ENCODE measurements at regions not wholly inside any gene's neighbourhood (a gene's known extent, or its start where the extent isn't known, plus 50 kb on each side); places are given as distances from the start of the nearest gene placed in this dataset.
"Not testable (repeated sequence)": the region's sequence is repeated elsewhere in the genome, so short reads cannot be mapped to it uniquely, and the experiment has no call there.

- Histone ChIP-seq H3K9me3 (no peaks in the 10 kb centered on the region), H3K27me3 (no peaks in the 10 kb centered on the region), H3K36me3 (no peaks in the 10 kb centered on the region), H3K4me3 (no peak overlapping the region), H3K4me1 (no peaks in the 10 kb centered on the region), H3K27ac (no peak overlapping the region)
- intact Hi-C loops (cut with DNase I): no loop called here
- TF ChIP-seq POLR2A (IDR thresholded peaks at IDR 0.05): no peak
- TF ChIP-seq CTCF (IDR thresholded peaks at IDR 0.05): no peak
- WGBS, 2 donors: 75 to 79% methylated on average over 1 of the region's 1 CpG
- no peak for DNase-seq
Observed at GRCh38 chr14:41457393-41457792, 149.3 kb upstream of the LRFN5 start.

- Histone ChIP-seq H3K27me3 (no peaks in the 10 kb centered on the region), H3K4me1 (no peaks in the 10 kb centered on the region), H3K27ac (no peak overlapping the region), H3K36me3 (no peaks in the 10 kb centered on the region), H3K9me3 (no peaks in the 10 kb centered on the region), H3K4me3 (no peak overlapping the region)
- no peak for TF ChIP-seq CTCF (IDR thresholded peaks at IDR 0.05)
- no peak for TF ChIP-seq POLR2A (IDR thresholded peaks at IDR 0.05)
- 24 to 38% methylated on average over 3 of the region's 3 CpGs for WGBS, 2 donors
- intact Hi-C loops (cut with DNase I): no loop called here
- DNase-seq: no peak
Observed at GRCh38 chr14:41449066-41449465, 157.6 kb upstream of the LRFN5 start.

- TF ChIP-seq POLR2A (IDR thresholded peaks at IDR 0.05) (no peak), CTCF (IDR thresholded peaks at IDR 0.05) (no peak)
- no peaks in the 10 kb centered on the region for H3K36me3 ChIP-seq
- H3K27ac ChIP-seq: no peak overlapping the region
- no peak overlapping the region for H3K4me3 ChIP-seq
- H3K4me1 ChIP-seq: no peaks in the 10 kb centered on the region
- H3K27me3 ChIP-seq: no peaks in the 10 kb centered on the region
- intact Hi-C loops (cut with DNase I): no loop called here
- 26 to 38% methylated on average over 2 of the region's 2 CpGs for WGBS, 2 donors
- H3K9me3 ChIP-seq: no peaks in the 10 kb centered on the region
- DNase-seq: no peak
Observed at GRCh38 chr14:41446008-41446407, 160.7 kb upstream of the LRFN5 start.

- no peaks in the 10 kb centered on the region for H3K4me1 ChIP-seq
- H3K27ac ChIP-seq: no peak overlapping the region
- no peak for TF ChIP-seq POLR2A (IDR thresholded peaks at IDR 0.05)
- DNase-seq: no peak
- no peaks in the 10 kb centered on the region for H3K9me3 ChIP-seq
- no peak overlapping the region for H3K4me3 ChIP-seq
- 58 to 62% methylated on average over 3 of the region's 3 CpGs for WGBS, 2 donors
- intact Hi-C loops (cut with DNase I): no loop called here
- no peaks in the 10 kb centered on the region for H3K27me3 ChIP-seq
- H3K36me3 ChIP-seq: no peaks in the 10 kb centered on the region
Observed at GRCh38 chr14:41423503-41423902, 183.2 kb upstream of the LRFN5 start.

- H3K4me1 ChIP-seq; H3K4me3 ChIP-seq; intact Hi-C loops (cut with DNase I); H3K27ac ChIP-seq; H3K36me3 ChIP-seq; H3K9me3 ChIP-seq; DNase-seq; H3K27me3 ChIP-seq: not testable (repeated sequence)
- WGBS, 2 donors: 86 to 95% methylated on average over 6 of the region's 6 CpGs
Observed at GRCh38 chr14:41421308-41421707, 185.4 kb upstream of the LRFN5 start.

- no peaks in the 10 kb centered on the region for H3K27me3 ChIP-seq
- WGBS, 2 donors: 82 to 88% methylated on average over 4 of the region's 4 CpGs
- H3K27ac ChIP-seq: no peak overlapping the region
- H3K36me3 ChIP-seq: no peaks in the 10 kb centered on the region
- H3K9me3 ChIP-seq: no peaks in the 10 kb centered on the region
- no peak for DNase-seq
- no peaks in the 10 kb centered on the region for H3K4me1 ChIP-seq
- TF ChIP-seq CTCF (IDR thresholded peaks at IDR 0.05) (no peak), POLR2A (IDR thresholded peaks at IDR 0.05) (no peak)
- H3K4me3 ChIP-seq: no peak overlapping the region
- intact Hi-C loops (cut with DNase I): no loop called here
Observed at GRCh38 chr14:41419709-41420108, 187.0 kb upstream of the LRFN5 start.
